Ovary (tissue), 7 donors: ENCODE measurements at regions not wholly inside any gene's neighbourhood (a gene's known extent, or its start where the extent isn't known, plus 50 kb on each side); places are given as distances from the start of the nearest gene placed in this dataset.

Experiments
- DNase-seq, 5 donors: peaks; one replicate each; pipeline ENCODE4 v3.0.0-alpha.2; 2019 to 2020
- H3K27ac ChIP-seq, 2 donors: fragments of 200-600 bp; one replicate each; pipeline versions ENCODE4 v1.5.1 to v1.8.0; 2019 to 2022
- H3K27me3 ChIP-seq: fragments of 200-600 bp; one replicate; pipeline ENCODE4 v1.8.0; 2022
- H3K36me3 ChIP-seq: fragments of 200-600 bp; sonication (generic); one replicate; pipeline ENCODE4 v1.5.1; 2019
- H3K4me1 ChIP-seq: one replicate; pipeline ENCODE4 v1.8.1; 2013; ENCODE audit warnings: mild to moderate bottlenecking, moderate library complexity; ENCODE audit not compliant: insufficient read depth
- H3K4me3 ChIP-seq: fragments of 200-600 bp; sonication (generic); one replicate; pipeline ENCODE4 v1.5.1; 2017
- H3K9me3 ChIP-seq, 2 donors: fragments of 200-600 bp in 1 of 2; sonication (generic) in 1 of 2; one replicate each; pipeline versions ENCODE4 v1.5.1 to v1.8.1; 2013 to 2019; ENCODE audit warnings: mild to moderate bottlenecking in 1 of 2, moderate library complexity in 1 of 2
- CTCF ChIP-seq, 3 donors: fragments of 450-650 bp in 2 of 3; fragments of 200-600 bp in 1 of 3; IDR thresholded peaks; one replicate each; pipeline versions ENCODE4 v1.5.1 to v1.8.0; 2016 to 2022; ENCODE audit warnings: antibody characterized with exemption in 3 of 3, mild to moderate bottlenecking in 1 of 3
- EP300 ChIP-seq: sonication (generic); formaldehyde crosslinking; IDR thresholded peaks from one replicate; pipeline ENCODE4 v1.6.1; 2017; ENCODE audit warnings: antibody characterized with exemption
- POLR2A ChIP-seq: fragments of 450-650 bp; IDR thresholded peaks from one replicate; pipeline ENCODE4 v1.6.1; 2017; ENCODE audit warnings: antibody characterized with exemption, mild to moderate bottlenecking, moderate library complexity
- WGBS, 3 donors: extraction: QIAGEN DNeasy Blood & Tissue Kit in 1 of 3; methylation state at CpG; one replicate each; pipeline versions ENCODE4 v1.1.5 to v1.1.7; 2013 to 2017; 5-methylcytosine and 5-hydroxymethylcytosine counted together
- intact Hi-C, 4 donors: fragments of 100-400 bp; cut with DNase I; formaldehyde crosslinking; loops; one replicate each; pipeline versions ENCODE4 v1.11.0 to v1.15.1; 2022 to 2023
- donor health status: DM: no; HTN: no; CAD: no; lungs with moderate emphysema.
- donor health status: DM: no; HTN: no; CAD: no.
- donor health status: Bipolar disorder and iron deficiency.
- donor health status: DM: no; HTN: no; CAD: no.
- donor health status: DM: yes; HTN: yes; CAD: no.

DNA sequence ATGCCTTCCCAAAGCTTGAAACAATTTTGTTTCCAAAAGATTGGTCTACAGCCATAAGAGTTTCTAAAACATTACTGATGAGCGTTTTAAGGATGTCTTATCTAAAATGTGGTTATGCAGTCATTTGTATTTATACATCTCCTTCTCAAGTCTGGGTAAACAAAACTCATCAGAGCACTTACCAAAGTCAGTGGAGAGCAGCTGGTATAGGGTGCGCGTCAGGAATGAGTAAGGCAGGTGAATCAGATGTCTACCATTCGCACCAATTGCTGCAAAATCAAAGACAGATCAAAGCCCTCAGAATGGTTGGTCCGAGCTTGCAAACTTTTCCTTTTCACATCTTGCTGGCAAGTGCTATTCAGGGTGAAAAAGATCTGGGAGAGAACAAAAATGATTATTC, 65.6 kb upstream of the FAM171A1 start:
- H3K4me1 ChIP-seq: peaks cover 8% of the 10 kb centered on the region
- no peaks in the 10 kb centered on the region for H3K27me3 ChIP-seq
- intact Hi-C loops: loop anchor here in 3 of 4 donors (5.0 to 10.0 kb wide), 3 partner anchors 286 to 388 kb away; no protein-coding TSS in a partner anchor
- no peak for TF ChIP-seq CTCF (IDR thresholded peaks at IDR 0.05)
- no peak overlapping the region for H3K27ac ChIP-seq
- DNase-seq: no peak
- no peak overlapping the region for H3K4me3 ChIP-seq
- no peaks in the 10 kb centered on the region for H3K9me3 ChIP-seq
- 30 to 38% (median 32%) methylated on average over 5 of the region's 5 CpGs for WGBS, 3 donors
- H3K36me3 ChIP-seq: no peaks in the 10 kb centered on the region

DNA sequence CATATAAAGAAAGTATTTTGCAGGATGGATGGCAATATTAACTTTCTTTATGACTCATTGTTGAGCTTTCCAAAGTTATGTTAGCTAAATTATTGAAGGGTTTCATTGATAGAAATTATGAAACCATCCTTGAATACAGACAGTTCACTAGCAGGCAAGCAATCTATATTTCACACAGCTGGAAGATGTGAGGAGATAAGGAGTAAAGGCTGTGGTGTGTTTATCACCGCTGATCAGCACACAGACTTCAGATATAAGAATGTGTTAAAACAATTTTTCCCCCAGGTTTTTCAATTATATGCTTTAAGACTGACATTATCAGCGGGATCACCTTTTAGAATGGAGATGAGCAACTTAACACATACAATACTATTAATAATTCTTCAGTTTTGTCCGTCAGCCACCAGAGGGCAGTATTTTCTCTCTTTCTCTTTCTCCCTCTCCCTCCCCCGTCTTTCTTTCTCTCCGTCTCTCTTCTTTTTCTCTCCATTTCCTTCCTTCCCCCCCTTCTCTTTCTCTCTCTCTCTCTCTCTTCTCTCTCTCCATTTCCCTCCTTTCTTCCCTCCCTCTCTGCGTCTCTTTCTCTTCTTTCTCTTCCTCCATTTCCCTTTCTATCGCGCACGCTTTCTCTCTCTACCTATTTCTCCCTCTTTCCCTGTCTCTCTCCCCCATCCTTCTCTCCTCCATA, 62.9 kb upstream of the FAM171A1 start:
- peak in 1 of 5 donors; percentile 53 for DNase-seq
- Histone ChIP-seq H3K36me3 (no peaks in the 10 kb centered on the region), H3K27me3 (no peaks in the 10 kb centered on the region), H3K27ac (no peak overlapping the region), H3K9me3 (no peaks in the 10 kb centered on the region), H3K4me1 (peaks cover 3% of the 10 kb centered on the region), H3K4me3 (peak overlapping the region; percentile 24)
- 5 to 14% (median 9%) methylated on average over 9 of the region's 9 CpGs for WGBS, 3 donors
- intact Hi-C loops: loop anchor here (5.0 to 10.0 kb wide), 4 partner anchors 291 to 393 kb away; no protein-coding TSS in a partner anchor
- TF ChIP-seq CTCF (IDR thresholded peaks at IDR 0.05): peak; percentile 67 to 75 (median 74)
- no peak for TF ChIP-seq EP300

- H3K9me3 ChIP-seq: no peaks in the 10 kb centered on the region
- 65 to 66% (median 65%) methylated on average over 7 of the region's 7 CpGs for WGBS, 3 donors
- no peak for DNase-seq
Observed at GRCh38 chr10:15432266-15432665, 61.2 kb upstream of the FAM171A1 start.

More at GRCh38 chr10:15432266-15432665, 61.2 kb upstream of the FAM171A1 start:
- Histone ChIP-seq H3K27ac (no peak overlapping the region), H3K4me3 (no peak overlapping the region), H3K27me3 (no peaks in the 10 kb centered on the region), H3K36me3 (no peaks in the 10 kb centered on the region), H3K4me1 (peaks cover 3% of the 10 kb centered on the region)
- intact Hi-C loops: loop anchor here (5.0 to 10.0 kb wide), 4 partner anchors 293 to 395 kb away; no protein-coding TSS in a partner anchor
- TF ChIP-seq CTCF (IDR thresholded peaks at IDR 0.05): no peak
- no peak for TF ChIP-seq POLR2A
- no peak for TF ChIP-seq EP300
